Prostate gland (tissue), 2 donors: ENCODE measurements at regions not wholly inside any gene's neighbourhood (a gene's known extent, or its start where the extent isn't known, plus 50 kb on each side); places are given as distances from the start of the nearest gene placed in this dataset.
"Not testable (repeated sequence)": the region's sequence is repeated elsewhere in the genome, so short reads cannot be mapped to it uniquely, and the experiment has no call there.

Experiments
- DNase-seq: peaks from one replicate; pipeline ENCODE4 v3.0.0-alpha.2; 2019; ENCODE audit warnings: low spot score
- H3K27ac ChIP-seq, 2 donors: fragments of 200-600 bp; sonication (generic); 2 replicates each; pipeline ENCODE4 v1.5.1; 2017 to 2019
- H3K27me3 ChIP-seq: fragments of 200-600 bp; sonication (generic); replicated peaks from 2 replicates; pipeline ENCODE4 v1.5.1; 2019; ENCODE audit not compliant: insufficient read depth
- H3K36me3 ChIP-seq, 2 donors: fragments of 200-600 bp; sonication (generic); 1 replicate in 1 of 2; 2 replicates in 1 of 2; pipeline versions ENCODE4 v1.5.1 to v1.8.1; 2017 to 2019
- H3K4me1 ChIP-seq: fragments of 200-600 bp; sonication (generic); replicated peaks from 2 replicates; pipeline ENCODE4 v1.5.1; 2019
- H3K4me3 ChIP-seq, 2 donors: fragments of 200-600 bp; sonication (generic); 2 replicates each; pipeline ENCODE4 v1.5.1; 2017 to 2019
- H3K9me3 ChIP-seq: fragments of 200-600 bp; sonication (generic); 2 replicates; pipeline ENCODE4 v1.5.1; 2017
- whole genome bisulfite sequencing: methylation state at CpG from one replicate; pipeline ENCODE4 v1.1.5; 2018; 5-methylcytosine and 5-hydroxymethylcytosine counted together
- intact Hi-C: fragments of 100-400 bp; cut with DNase I; formaldehyde crosslinking; loops from one replicate; pipeline ENCODE4 v1.14.2; 2022

DNA sequence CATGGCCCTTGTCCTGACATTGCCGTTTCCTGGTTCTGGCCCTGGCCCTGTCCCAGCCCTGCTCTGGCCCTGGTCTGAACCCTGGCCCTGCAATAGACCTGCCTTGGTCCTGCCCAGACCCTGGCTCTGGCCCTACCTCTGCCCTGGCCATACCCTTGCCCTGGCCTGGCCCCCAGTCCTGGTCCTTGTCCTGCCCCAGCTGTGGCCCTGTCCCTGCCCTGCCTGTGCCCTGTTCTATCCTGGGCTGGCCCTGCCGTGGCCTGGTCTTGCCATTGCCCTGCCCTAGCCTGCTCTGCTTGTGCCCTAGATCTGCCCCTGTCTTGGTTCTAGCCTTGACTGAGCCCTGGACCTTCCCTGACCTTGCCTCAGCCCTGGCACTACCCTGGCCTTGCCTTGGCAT is 1560.1 kb downstream of the RPIA start:
- H3K4me1 ChIP-seq, H3K4me3 ChIP-seq, H3K9me3 ChIP-seq, H3K27ac ChIP-seq, DNase-seq, H3K36me3 ChIP-seq, intact Hi-C loops, H3K27me3 ChIP-seq: not testable (repeated sequence)
- WGBS: 96% methylated on average over 2 of the region's 2 CpGs

DNA sequence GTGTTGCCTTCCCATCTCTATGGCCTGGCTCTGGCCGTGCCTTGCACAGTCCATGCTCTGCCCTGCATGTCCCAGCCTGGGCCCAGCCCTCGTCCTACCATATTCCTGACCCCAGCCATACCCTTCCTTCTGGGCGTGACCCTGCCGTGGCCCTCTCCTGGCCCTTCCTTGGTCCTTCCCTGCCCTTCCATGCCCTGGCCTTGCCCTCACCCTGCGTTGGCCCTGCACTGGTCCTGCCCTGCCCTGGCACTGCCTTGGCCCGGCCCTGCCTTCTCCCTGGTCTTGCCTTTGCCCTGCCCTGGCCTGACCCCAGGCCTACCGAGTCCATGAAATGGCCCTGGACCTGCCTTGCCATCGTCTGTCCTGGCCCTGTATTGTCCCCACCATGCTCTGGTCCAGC is 1561.8 kb downstream of the RPIA start:
- H3K4me1 ChIP-seq, H3K36me3 ChIP-seq, H3K27ac ChIP-seq, intact Hi-C loops, H3K4me3 ChIP-seq, DNase-seq, H3K27me3 ChIP-seq, H3K9me3 ChIP-seq: not testable (repeated sequence)
- WGBS: 87% methylated on average over 8 of the region's 8 CpGs

DNA sequence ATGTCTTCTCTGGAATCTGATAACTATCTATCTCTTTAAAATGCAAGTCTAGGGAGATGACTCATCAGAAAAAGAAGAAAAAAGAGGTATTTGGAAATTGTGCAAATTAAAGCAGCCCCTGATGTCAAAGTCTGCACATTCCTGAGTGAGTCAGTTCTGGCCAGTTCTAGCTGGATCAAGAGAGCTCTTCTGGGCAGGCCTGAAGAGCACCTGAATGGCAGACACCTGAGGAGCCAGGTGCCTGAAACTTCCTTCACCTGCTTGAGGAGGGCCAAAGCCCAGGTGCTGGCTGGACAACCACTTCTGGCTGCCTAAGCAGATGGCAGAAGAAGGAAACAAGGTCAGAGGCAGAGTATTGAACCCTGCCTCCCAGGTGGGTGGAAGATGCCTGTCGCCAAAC is 1575.4 kb downstream of the RPIA start:
- H3K4me1 ChIP-seq, H3K27ac ChIP-seq, DNase-seq, H3K36me3 ChIP-seq, H3K27me3 ChIP-seq, H3K4me3 ChIP-seq, H3K9me3 ChIP-seq, intact Hi-C loops: not testable (repeated sequence)
- 83% methylated on average over 1 of the region's 1 CpG for WGBS

DNA sequence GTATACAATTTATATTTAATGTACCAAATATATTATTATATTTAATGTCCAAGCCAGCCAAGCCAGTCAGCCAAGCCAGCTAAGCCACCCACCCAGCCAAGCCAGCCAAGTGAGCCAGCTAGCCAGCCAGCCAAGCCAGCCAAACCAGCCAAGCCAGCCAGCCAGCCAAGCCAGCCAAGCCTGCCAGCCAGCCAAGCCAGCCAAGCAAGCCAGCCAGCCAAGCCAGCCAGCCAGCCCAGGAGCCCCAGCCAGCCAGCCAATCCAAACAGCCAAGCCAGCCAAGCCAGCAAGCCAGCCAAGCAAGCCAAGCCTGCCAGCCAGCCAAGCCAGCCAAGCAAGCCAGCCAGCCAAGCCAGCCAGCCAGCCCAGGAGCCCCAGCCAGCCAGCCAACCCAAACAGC is 1596.3 kb downstream of the RPIA start:
- H3K4me1 ChIP-seq, H3K27me3 ChIP-seq, intact Hi-C loops, H3K27ac ChIP-seq, H3K9me3 ChIP-seq, H3K36me3 ChIP-seq, H3K4me3 ChIP-seq, DNase-seq: not testable (repeated sequence)

DNA sequence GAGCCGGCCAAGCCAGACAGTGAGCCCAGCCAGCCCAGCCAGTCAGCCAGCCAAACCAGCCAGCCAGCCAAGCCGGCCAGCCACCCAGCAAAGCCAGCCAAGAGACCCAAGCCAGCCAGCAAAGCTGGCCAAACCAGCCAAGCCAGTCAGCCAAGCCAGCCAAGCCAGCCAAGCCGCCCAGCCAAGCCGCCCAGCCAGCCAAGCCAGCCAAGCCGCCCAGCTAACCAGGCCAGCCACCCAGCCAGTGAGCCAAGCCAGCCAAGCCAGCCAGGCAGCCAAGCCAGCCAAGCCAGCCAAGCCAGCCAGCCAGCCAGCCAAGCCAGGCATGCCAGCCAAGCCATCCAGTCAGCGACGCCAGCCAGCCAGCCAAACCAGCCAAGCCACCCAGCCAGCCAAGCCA is 1596.9 kb downstream of the RPIA start:
- DNase-seq, H3K4me1 ChIP-seq, H3K9me3 ChIP-seq, H3K27ac ChIP-seq, H3K4me3 ChIP-seq, intact Hi-C loops, H3K36me3 ChIP-seq, H3K27me3 ChIP-seq: not testable (repeated sequence)
- no CpG with 5 or more reads among the region's 7 CpGs for WGBS

DNA sequence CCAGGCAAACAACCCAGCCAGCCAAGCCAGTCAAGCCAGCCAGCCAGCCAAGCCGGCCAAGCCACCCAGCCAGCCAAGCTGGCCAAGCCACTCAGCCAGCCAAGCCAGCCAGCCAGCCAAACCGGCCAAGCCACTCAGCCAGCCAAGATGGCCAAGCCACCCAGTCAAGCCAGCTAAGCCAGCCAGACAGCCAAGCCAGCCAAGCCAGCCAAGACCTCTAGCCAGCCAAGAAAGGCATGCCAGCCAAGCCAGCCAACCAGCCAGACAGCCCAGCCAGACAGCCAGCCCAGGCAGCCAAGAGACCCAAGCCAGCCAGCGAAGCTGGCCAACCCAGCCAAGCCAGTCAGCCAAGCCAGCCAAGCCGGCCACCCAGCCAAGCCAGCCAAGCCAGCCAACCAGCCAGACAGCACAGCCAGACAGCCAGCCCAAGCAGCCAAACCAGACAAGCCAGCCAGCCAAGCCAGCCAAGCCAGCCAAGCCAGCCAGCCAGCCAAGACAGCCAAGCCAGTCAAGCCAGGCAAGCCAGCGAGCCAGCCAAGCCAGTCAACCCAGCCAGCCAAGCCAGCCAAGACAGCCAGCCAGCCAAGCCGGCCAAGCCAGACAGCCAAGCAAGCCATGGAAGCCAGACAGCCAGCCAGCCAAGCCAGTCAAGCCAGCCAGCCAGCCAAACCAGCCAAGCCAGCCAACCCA is 1598.0 kb downstream of the RPIA start:
- H3K4me1 ChIP-seq, H3K9me3 ChIP-seq, intact Hi-C loops, H3K27me3 ChIP-seq, DNase-seq, H3K27ac ChIP-seq, H3K36me3 ChIP-seq, H3K4me3 ChIP-seq: not testable (repeated sequence)
- WGBS: 91% methylated on average over 3 of the region's 6 CpGs

DNA sequence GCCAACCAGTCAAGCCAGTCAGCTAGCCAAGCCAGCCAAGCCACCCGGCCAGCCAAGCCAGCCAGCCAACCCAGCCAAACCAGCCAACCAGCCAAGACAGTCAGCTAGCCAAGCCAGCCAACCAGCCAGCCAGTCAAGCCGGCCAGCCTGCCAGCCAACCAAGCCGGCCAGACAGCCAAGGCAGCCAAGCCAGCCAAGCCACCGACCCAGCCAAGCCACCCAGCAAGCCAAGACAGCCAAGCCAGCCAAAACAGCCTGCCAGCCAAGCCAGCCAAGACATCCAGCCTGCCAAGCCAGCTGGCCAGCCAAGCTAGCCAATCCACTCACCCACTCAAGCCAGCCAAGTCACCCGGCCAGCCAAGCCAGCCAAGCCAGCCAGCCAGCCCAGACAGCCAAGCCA is 1599.2 kb downstream of the RPIA start:
- H3K27me3 ChIP-seq, H3K36me3 ChIP-seq, H3K9me3 ChIP-seq, H3K4me1 ChIP-seq, H3K4me3 ChIP-seq, H3K27ac ChIP-seq, DNase-seq, intact Hi-C loops: not testable (repeated sequence)
- 94% methylated on average over 5 of the region's 5 CpGs for WGBS

DNA sequence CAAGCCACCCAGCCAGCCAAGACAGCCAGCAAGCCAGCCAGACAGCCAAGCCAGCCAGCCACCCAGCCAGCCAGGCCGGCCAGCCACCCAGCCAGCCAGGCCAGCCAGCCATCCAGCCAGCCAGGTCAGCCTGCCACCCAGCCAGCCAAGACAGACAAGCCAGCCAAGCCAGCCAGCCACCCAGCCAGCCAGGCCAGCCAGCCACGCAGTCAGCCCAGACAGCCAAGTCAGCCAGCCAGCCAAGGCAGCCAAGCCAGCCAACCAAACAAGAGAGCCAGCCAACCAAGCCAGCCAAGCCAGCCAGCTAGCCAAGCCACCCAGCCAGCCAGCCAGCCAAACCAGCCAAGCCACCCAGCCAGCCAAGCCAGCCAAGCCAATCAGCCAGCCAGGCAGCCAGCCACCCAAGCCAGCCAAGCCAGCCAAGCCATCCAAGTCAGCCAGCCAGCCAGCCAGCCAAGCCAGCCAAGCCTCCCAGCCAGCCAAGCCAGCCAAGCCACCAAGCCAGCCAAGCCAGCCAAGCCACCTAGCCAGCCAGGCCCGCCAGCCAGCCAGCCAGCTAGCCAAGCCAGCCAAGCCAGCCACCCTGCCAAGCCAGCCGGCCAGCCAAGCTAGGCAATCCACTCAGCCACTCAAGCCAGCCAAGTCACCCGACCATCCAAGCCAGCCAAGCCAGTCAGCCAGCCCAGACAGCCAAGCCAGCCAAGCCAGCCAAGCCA is 1599.9 kb downstream of the RPIA start:
- peak; percentile 21 for DNase-seq
- WGBS: 30% methylated on average over 2 of the region's 5 CpGs

DNA sequence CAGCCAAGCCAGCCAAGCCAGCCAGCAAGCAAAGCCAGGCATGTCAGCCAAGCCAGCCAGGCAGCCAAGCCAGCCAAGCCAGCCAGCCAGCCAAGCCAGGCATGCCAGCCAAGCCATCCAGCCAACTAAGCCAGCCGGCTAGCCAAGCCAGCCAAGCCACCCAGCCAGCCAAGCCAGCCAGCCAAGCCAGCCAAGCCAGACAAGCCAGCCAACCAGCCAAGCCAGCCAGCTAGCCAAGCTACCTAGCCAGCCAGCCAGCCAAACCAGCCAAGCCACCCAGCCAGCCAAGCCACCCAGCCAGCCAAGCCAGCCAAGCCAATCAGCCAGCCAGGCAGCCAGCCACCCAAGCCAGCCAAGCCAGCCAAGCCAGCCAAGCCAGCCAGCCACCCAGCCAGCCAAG is 1600.5 kb downstream of the RPIA start:
- DNase-seq, H3K4me3 ChIP-seq, H3K27me3 ChIP-seq, H3K36me3 ChIP-seq, intact Hi-C loops, H3K9me3 ChIP-seq, H3K27ac ChIP-seq, H3K4me1 ChIP-seq: not testable (repeated sequence)
- 100% methylated on average over 1 of the region's 1 CpG for WGBS

More for the DNA sequence above, 1599.9 kb downstream of the RPIA start:
- H3K4me1 ChIP-seq, H3K27ac ChIP-seq, H3K27me3 ChIP-seq, H3K4me3 ChIP-seq, H3K36me3 ChIP-seq, H3K9me3 ChIP-seq, intact Hi-C loops: not testable (repeated sequence)

DNA sequence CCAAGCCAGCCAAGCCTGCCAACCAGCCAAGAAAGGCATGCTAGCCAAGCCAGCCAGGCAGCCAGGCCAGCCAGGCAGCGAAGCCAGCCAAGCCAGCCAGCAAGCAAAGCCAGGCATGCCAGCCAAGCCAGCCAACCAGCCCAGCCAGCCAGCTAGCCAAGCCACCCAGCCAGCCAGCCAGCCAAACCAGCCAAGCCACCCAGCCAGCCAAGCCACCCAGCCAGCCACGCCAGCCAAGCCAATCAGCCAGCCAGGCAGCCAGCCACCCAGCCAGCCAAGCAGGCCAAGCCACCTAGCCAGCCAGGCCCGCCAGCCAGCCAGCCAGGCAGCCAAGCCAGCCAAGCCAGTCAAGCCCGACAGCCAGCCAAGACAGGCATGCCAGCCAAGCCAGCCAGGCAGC is 1601.0 kb downstream of the RPIA start:
- 86% methylated on average over 4 of the region's 4 CpGs for WGBS
- H3K9me3 ChIP-seq, H3K4me3 ChIP-seq, intact Hi-C loops, H3K27me3 ChIP-seq, H3K36me3 ChIP-seq, H3K4me1 ChIP-seq, H3K27ac ChIP-seq, DNase-seq: not testable (repeated sequence)

DNA sequence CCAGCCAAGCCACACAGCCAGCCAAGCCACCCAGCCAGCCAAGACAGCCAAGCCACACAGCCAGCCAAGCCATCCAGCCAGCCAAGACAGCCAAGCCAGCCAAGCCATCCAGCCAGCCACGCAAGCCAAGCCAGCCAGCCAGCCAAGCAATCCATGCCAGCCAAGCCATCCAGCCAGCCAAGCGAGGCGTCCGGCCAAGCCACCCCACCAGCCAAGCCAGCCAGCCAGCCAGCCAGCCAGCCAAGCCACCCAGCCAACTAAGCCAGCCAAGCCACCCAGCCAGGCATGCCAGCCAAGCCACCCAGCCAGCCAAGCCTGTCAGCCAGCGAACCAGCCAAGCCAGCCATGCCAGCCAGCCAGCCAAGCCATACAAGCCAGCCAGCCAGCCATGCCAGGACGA is 1601.8 kb downstream of the RPIA start:
- 75% methylated on average over 6 of the region's 6 CpGs for WGBS
- intact Hi-C loops, DNase-seq, H3K9me3 ChIP-seq, H3K27ac ChIP-seq, H3K4me1 ChIP-seq, H3K36me3 ChIP-seq, H3K27me3 ChIP-seq, H3K4me3 ChIP-seq: not testable (repeated sequence)

DNA sequence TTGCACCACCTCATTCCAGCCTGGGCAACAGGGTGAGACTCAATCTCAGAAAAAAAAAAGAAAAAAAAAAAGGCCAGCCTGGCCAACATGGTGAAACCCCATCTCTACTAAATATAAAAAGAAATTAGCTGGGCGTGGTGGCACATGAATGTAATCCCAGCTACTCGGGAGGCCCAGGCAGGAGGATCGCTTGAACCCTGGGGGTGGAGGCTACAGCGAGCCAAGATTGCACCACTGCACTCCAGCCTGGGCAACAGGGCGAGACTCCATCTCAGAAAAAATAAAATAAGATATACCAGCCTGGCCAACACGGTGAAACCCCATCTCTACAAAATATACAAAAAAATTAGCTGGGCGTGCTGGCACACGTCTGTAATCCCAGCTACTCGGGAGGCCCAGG is 1602.3 kb downstream of the RPIA start:
- H3K4me1 ChIP-seq, H3K27ac ChIP-seq, DNase-seq, intact Hi-C loops, H3K4me3 ChIP-seq, H3K9me3 ChIP-seq, H3K36me3 ChIP-seq, H3K27me3 ChIP-seq: not testable (repeated sequence)
- WGBS: 89% methylated on average over 9 of the region's 9 CpGs
